GM13977 (cell line): ENCODE measurements at regions not wholly inside any gene's neighbourhood (a gene's known extent, or its start where the extent isn't known, plus 50 kb on each side); places are given as distances from the start of the nearest gene placed in this dataset.

Experiments
- DNase-seq: peaks from one replicate; pipeline ENCODE4 v3.0.0; 2012; ENCODE audit warnings: low spot score
- CTCF ChIP-seq: IDR thresholded peaks from 2 replicates; pipeline ENCODE4 v1.5.1; 2012; ENCODE audit warnings: mild to moderate bottlenecking, control low read depth; ENCODE audit not compliant: insufficient read depth; ENCODE audit errors: extremely low read depth, missing control alignments
- in situ Hi-C: fragments of 300-500 bp; cut with MboI; formaldehyde crosslinking; loops from one replicate; pipeline ENCODE4 v1.12.0; 2022; ENCODE audit warnings: low sequenced_read_pairs, low pct_unique_long_range_greater_than_20kb, mixed read lengths, inconsistent platforms; ENCODE audit not compliant: unreplicated experiment

GRCh38 chr20:50264534-50265145, 74.0 kb downstream of the CEBPB start:
- in situ Hi-C loops = no loop called here
- no peak for TF ChIP-seq CTCF
- no peak for DNase-seq

GRCh38 chr20:50265245-50265946, 74.8 kb downstream of the CEBPB start:
- no peak for TF ChIP-seq CTCF
- in situ Hi-C loops = no loop called here
- DNase-seq = no peak

GRCh38 chr20:50266293-50267040, 75.8 kb downstream of the CEBPB start:
- no peak for DNase-seq
- in situ Hi-C loops = no loop called here
- no peak for TF ChIP-seq CTCF

- no peak for TF ChIP-seq CTCF
- DNase-seq = no peak
- in situ Hi-C loops = no loop called here
Observed at GRCh38 chr20:50267041-50267865, 76.6 kb downstream of the CEBPB start.

GRCh38 chr20:50267866-50268219, 77.2 kb downstream of the CEBPB start:
- no peak for TF ChIP-seq CTCF
- in situ Hi-C loops = no loop called here
- DNase-seq = no peak
